HG03196 (cell line): ENCODE measurements at regions not wholly inside any gene's neighbourhood (a gene's known extent, or its start where the extent isn't known, plus 50 kb on each side); places are given as distances from the start of the nearest gene placed in this dataset.

Experiments
- ATAC-seq: cut with Tn5 transposase; IDR thresholded peaks from one replicate; pipeline ENCODE4 v1.9.1; 2021; ENCODE audit not compliant: unreplicated experiment

- peak; percentile 39 for ATAC-seq
Observed at GRCh38 chr9:31394015-31394473, 990.4 kb upstream of the ACO1 start.

DNA sequence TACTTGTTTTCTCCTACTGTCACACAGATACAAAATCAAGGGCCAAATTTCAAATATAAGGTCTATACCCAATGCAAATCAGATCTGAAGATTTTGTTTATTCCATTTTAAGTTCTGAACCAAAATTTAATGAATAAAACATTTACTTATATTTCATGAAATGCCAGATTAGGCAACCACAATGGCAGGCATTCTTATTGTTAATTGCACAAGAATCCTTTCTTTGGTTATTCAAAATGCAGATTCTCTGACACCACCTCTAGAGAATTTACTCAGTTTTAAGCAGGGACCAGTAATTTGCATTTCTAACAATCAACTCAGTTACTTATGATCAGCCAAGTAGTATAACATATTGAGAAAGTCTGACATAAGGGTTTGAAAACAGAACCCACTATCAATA is 972.4 kb upstream of the ACO1 start:
- no peak for ATAC-seq

- ATAC-seq, result no peak
Observed at GRCh38 chr9:31415164-31415563, 969.3 kb upstream of the ACO1 start.

DNA sequence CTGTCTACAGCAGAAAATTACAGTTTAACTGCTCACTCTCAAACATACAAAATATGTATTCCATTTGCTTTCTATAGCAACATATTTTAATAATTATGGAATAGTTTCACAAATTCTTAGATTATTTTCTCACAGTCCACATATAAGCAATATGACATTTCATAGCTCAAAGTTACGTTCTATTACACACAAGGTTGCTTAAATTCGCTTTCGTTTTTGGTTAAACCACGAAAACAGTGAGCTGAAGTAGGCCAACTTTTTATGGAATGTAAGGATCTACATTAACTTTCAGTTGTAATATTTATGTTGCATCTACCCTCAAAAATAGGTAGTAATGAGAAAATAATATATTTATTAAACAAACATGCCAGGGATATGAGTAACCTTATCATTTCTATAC is 966.0 kb upstream of the ACO1 start:
- no peak for ATAC-seq

GRCh38 chr9:31443630-31444457 is 940.6 kb upstream of the ACO1 start:
- peak; percentile 67 for ATAC-seq

GRCh38 chr9:31445357-31445756 is 939.1 kb upstream of the ACO1 start:
- no peak for ATAC-seq

DNA sequence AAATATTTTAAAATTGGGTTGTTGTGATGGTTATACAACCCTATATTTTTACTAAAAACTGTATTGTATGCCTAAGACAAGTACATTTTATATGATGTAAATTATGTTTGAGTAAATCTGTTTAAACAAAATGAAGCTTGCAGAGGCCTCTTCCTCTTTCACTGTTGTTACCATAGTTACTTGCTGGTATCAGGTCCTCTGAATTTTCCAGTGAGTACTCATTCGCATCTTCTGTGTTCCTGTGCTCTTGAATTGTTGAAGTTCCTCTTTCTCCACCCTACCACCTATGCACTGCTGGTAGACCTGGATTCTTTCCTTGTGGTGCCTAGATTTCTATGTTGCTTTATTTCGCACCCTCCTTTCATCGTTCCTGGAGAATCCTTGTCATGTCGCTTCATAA is 938.5 kb upstream of the ACO1 start:
- ATAC-seq, result peak; percentile 79

DNA sequence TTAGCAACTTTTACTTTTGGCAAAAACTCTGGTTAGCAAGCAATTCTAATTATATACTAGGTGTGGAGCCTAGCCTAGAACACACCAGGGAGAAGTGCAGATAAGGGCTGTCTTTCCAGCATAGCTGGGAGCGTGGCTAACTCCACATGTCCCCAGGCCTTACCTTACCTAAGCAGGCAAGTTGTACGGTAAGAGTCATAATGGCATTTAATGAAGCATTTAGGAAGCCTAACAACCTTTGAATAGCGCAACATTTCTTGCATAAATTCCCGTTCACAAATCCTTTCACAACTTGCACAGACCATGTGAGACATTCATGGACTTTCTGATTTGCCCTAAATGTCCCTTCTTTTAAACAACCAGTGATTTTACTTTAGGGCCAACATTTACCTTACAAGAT is 917.4 kb upstream of the ACO1 start:
- no peak for ATAC-seq

DNA sequence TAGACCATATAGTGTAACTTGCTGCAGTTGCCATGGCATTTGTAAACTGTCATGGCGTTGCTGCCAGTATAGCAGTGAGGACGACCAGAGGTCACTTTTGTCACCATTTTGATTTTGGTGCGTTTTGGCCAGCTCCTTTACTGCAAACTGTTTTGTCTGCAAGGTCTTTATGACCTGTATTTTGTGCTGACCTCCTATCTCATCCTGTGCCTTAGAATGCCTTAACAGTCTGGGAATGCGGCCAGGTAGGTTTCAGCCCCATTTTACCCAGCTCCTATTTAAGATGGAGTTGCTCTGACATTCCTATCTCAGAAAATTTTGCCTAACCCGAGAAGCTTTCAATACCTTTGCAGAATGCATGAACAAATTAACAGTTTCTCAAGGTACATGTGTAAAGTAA is 914.4 kb upstream of the ACO1 start:
- no peak for ATAC-seq

- no peak for ATAC-seq
Observed at GRCh38 chr9:31471010-31471409, 913.4 kb upstream of the ACO1 start.

GRCh38 chr9:31486630-31487029 is 897.8 kb upstream of the ACO1 start:
- no peak for ATAC-seq

GRCh38 chr9:31490551-31491106 is 893.8 kb upstream of the ACO1 start:
- ATAC-seq, result no peak

DNA sequence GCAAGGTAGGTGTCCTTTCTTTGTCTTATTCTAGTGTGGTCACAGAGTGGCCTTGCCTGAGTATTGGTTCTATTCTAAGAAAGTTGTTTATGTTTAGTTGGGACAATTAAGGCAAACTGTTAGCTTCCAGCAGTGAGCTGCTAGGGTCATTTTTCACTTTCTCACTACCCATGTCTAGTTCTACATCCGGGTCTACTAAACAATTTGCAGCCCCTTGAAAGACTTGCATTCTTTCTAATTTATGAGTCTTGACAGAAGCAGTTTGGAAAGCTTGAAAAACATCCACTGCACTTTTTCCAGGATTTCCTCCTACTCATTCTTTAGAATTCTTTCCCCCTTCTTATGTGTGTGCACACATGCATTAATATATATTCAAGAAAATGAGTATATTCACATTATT is 892.2 kb upstream of the ACO1 start:
- no peak for ATAC-seq

DNA sequence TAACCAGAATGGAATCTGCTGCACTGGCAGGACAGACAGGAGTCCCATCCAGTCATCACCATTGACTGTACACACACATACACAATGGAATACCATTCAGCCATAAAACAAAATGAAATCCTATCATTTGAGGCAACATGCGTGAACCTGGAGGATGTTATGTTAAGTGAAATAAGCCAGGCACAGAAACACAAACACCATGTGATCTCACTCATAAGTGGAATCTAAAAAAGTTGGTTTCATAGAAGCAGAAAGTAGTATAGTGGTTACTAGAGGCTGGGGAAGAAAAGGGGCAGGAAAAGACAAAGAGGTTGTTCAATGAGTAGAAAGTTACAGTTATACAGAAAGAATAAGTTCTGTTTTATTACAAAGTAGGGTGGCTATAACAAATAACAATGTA is 884.0 kb upstream of the ACO1 start:
- ATAC-seq, result no peak

DNA sequence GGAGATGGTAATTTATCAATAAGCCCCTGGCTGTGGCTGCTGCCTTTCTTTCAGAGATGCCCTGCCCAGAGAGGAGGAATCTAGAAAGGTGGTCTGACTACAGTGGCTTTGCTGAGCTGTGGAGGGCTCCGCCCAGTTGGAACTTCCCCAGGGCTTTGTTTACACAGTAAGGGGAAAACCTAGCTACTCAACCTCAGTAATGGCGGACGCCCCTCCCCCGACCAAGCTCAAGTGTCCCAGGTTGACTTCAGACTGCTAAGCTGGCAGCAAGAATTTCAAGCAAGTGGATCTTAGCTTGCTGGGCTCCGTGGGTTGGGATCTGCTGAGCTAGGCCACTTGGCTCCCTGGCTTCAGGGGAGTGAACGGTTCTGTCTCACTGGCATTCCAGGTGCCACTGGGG is 865.4 kb upstream of the ACO1 start:
- ATAC-seq, result no peak

DNA sequence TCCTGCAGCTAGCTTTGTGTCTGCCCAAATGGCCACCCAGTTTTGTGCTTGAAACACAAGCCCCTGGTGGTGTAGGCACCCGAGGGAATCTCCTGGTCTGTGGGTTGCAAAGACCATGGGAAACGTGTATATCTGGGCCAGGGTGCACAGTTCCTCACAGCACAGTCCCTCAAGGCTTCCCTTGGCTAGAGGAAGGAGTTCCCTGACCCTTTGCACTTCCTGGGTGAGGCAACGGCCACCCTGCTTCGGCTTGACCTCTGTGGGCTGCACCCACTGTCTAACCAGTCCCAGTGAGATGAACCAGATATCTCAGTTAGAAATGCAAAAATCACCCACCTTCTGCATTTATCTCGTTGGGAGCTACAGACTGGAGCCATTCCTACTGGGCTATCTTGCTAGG is 865.0 kb upstream of the ACO1 start:
- no peak for ATAC-seq

- no peak for ATAC-seq
Observed at GRCh38 chr9:31519826-31520225, 864.6 kb upstream of the ACO1 start.

- no peak for ATAC-seq
Observed at GRCh38 chr9:31520301-31521085, 864.0 kb upstream of the ACO1 start.

GRCh38 chr9:31535651-31536050 is 848.8 kb upstream of the ACO1 start:
- no peak for ATAC-seq

DNA sequence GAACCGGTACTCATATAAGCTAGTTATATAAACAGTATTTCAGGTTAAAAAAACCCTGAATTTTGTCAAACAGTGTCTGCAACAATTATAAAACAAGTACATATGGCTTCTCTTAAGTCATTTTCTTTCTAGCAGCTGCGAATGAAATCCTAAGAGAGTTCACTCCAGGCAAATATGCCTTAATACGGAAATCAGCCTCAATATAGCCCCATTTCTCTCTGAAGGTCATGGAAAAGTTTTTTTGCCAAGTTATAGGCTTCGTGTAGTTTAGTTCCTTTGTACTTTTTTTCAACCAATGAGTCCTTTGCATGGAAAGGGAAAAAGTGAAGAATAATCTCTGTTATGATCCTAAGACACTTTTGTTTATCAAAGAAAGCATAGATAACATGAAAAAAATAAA is 848.0 kb upstream of the ACO1 start:
- ATAC-seq, result no peak

DNA sequence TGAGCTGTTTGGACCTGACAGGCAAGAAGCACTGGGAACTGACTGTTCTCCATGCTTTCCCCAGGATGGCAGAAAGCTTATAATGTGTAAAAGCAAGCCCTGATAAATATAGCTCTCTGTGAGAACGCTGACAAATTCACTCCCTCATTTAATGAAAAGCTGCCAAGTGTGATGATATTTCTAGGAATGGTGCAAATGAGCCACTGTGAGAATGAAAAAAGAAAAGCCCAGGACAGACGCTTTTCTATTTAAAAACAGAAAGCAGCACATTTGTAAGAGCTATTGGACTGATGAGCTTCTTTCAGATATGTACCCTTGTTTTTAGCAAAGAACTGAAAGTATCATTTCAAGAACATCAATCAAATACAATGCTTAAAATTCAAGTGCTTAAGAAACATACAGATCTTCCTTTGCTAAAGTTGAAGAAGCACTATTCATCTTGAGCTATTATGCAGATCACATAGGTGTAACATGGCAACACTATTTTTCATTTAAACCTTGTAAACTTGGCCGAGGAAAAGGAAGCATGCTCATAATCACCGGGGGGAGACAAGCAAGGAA is 842.6 kb upstream of the ACO1 start:
- ATAC-seq, result no peak
